GM12891 (cell line): ENCODE measurements at regions not wholly inside any gene's neighbourhood (a gene's known extent, or its start where the extent isn't known, plus 50 kb on each side); places are given as distances from the start of the nearest gene placed in this dataset.

Experiments used
- DNase-seq: peaks from one replicate; pipeline ENCODE4 v3.0.0; 2011; ENCODE audit warnings: low spot score; ENCODE audit not compliant: insufficient read length
- FAIRE-seq: peaks from 2 replicates; lab custom pipeline; 2011; peaks lifted over from hg19 to GRCh38; lab: Jason Lieb, UNC
- PAX5 ChIP-seq: IDR thresholded peaks from 2 replicates; pipeline ENCODE4 v1.6.1; 2011; ENCODE audit warnings: low read length, moderate library complexity, mild to moderate bottlenecking; ENCODE audit not compliant: insufficient read depth, severe bottlenecking
- POLR2A ChIP-seq: IDR thresholded peaks from 2 replicates; pipeline ENCODE4 v1.6.1; 2011; ENCODE audit warnings: low read depth, low read length, control low read depth
- POLR2AphosphoS5 ChIP-seq: IDR thresholded peaks from 2 replicates; pipeline ENCODE4 v1.6.1; 2011; ENCODE audit warnings: low read depth, low read length, control low read depth
- POU2F2 ChIP-seq: IDR thresholded peaks from 2 replicates; pipeline ENCODE4 v1.6.1; 2011; ENCODE audit warnings: low read depth, mild to moderate bottlenecking, control low read depth, low read length, moderate library complexity
- SPI1 ChIP-seq: IDR thresholded peaks from 2 replicates; pipeline ENCODE4 v1.6.1; 2011; ENCODE audit warnings: low read depth, low read length, control low read depth
- TAF1 ChIP-seq: IDR thresholded peaks from 2 replicates; pipeline ENCODE4 v1.6.1; 2011; ENCODE audit warnings: low read depth, low read length, control low read depth

GRCh38 chr10:83312570-83312969 is 826.7 kb upstream of the GHITM start:
- FAIRE-seq, result no peak
- no peak for DNase-seq
- no peak for TF ChIP-seq TAF1
- no peak for TF ChIP-seq POLR2A
- no peak for TF ChIP-seq POU2F2
- no peak for TF ChIP-seq POLR2AphosphoS5
- no peak for TF ChIP-seq SPI1
- no peak for TF ChIP-seq PAX5

GRCh38 chr10:83332690-83333089 is 806.6 kb upstream of the GHITM start:
- no peak for TF ChIP-seq SPI1
- no peak for TF ChIP-seq POU2F2
- no peak for TF ChIP-seq POLR2AphosphoS5
- TF ChIP-seq TAF1, result no peak
- TF ChIP-seq POLR2A, result no peak
- no peak for TF ChIP-seq PAX5
- FAIRE-seq (no peak), DNase-seq (no peak)

GRCh38 chr10:83333566-83333965 is 805.7 kb upstream of the GHITM start:
- TF ChIP-seq TAF1 (no peak), PAX5 (no peak), POLR2A (no peak), SPI1 (no peak), POU2F2 (no peak), POLR2AphosphoS5 (no peak)
- FAIRE-seq, result no peak
- no peak for DNase-seq

- FAIRE-seq (no peak), DNase-seq (no peak)
- TF ChIP-seq POLR2A (no peak), SPI1 (no peak), POU2F2 (no peak), TAF1 (no peak), POLR2AphosphoS5 (no peak), PAX5 (no peak)
These were observed 795.6 kb upstream of the GHITM start for GRCh38 chr10:83343676-83344075.

GRCh38 chr10:83346266-83346910 is 792.9 kb upstream of the GHITM start:
- DNase-seq, result no peak
- TF ChIP-seq POU2F2, result no peak
- TF ChIP-seq SPI1, result no peak
- FAIRE-seq, result no peak

GRCh38 chr10:83352588-83352987 is 786.7 kb upstream of the GHITM start:
- DNase-seq (no peak), FAIRE-seq (no peak)
- TF ChIP-seq TAF1 (no peak), POLR2AphosphoS5 (no peak), SPI1 (no peak), PAX5 (no peak), POU2F2 (no peak), POLR2A (no peak)

- no peak for FAIRE-seq
- TF ChIP-seq PAX5, result no peak
- no peak for TF ChIP-seq POLR2AphosphoS5
- TF ChIP-seq POLR2A, result no peak
- TF ChIP-seq SPI1, result no peak
- no peak for TF ChIP-seq POU2F2
- TF ChIP-seq TAF1, result no peak
- no peak for DNase-seq
These were observed 784.9 kb upstream of the GHITM start for GRCh38 chr10:83354456-83354855.

- TF ChIP-seq SPI1, result no peak
- TF ChIP-seq POU2F2, result no peak
- TF ChIP-seq PAX5, result no peak
- no peak for TF ChIP-seq POLR2AphosphoS5
- TF ChIP-seq POLR2A, result no peak
- TF ChIP-seq TAF1, result no peak
- FAIRE-seq (no peak), DNase-seq (no peak)
These were observed 782.3 kb upstream of the GHITM start for GRCh38 chr10:83357004-83357403.

GRCh38 chr10:83357627-83358026 is 781.7 kb upstream of the GHITM start:
- no peak for TF ChIP-seq SPI1
- no peak for TF ChIP-seq POLR2A
- TF ChIP-seq PAX5, result no peak
- no peak for TF ChIP-seq TAF1
- TF ChIP-seq POLR2AphosphoS5, result no peak
- no peak for TF ChIP-seq POU2F2
- DNase-seq (no peak), FAIRE-seq (no peak)

- no peak for DNase-seq
- no peak for TF ChIP-seq TAF1
- no peak for TF ChIP-seq PAX5
- no peak for TF ChIP-seq SPI1
- no peak for TF ChIP-seq POLR2A
- TF ChIP-seq POU2F2, result no peak
- TF ChIP-seq POLR2AphosphoS5, result no peak
- no peak for FAIRE-seq
These were observed 772.3 kb upstream of the GHITM start for GRCh38 chr10:83367036-83367435.
